H1 (cell line): ENCODE measurements at regions not wholly inside any gene's neighbourhood (a gene's known extent, or its start where the extent isn't known, plus 50 kb on each side); places are given as distances from the start of the nearest gene placed in this dataset.

ENCODE experiments used
- GTF2F1 ChIP-seq: IDR thresholded peaks from 2 replicates; pipeline ENCODE4 v1.6.1; 2012; ENCODE audit warnings: low read depth, low read length, improper control_type of control experiment, borderline replicate concordance
- SP1 ChIP-seq: IDR thresholded peaks from 2 replicates; pipeline ENCODE4 v1.6.1; 2011; ENCODE audit warnings: low read depth, low read length

- TF ChIP-seq GTF2F1 (no peak), SP1 (no peak)
- TF ChIP-seq, all 59 proteins: peak for 0
Measured at GRCh38 chr13:91132381-91132780, 215.1 kb upstream of the MIR17HG start (continued).
